Endodermal cell (in vitro differentiated cells): ENCODE measurements at regions not wholly inside any gene's neighbourhood (a gene's known extent, or its start where the extent isn't known, plus 50 kb on each side); places are given as distances from the start of the nearest gene placed in this dataset.

Experiments used
- DNase-seq: peaks from one replicate; pipeline ENCODE4 v3.0.0-alpha.2; 2017
- H3K27ac ChIP-seq: 2 replicates; pipeline ENCODE4 v1.5.1; 2013; ENCODE audit warnings: mild to moderate bottlenecking, low read depth, low read length, moderate library complexity
- H3K27me3 ChIP-seq: 2 replicates; pipeline ENCODE4 v1.6.1; 2013; ENCODE audit warnings: mild to moderate bottlenecking, low read length, moderate library complexity; ENCODE audit not compliant: insufficient read depth, control insufficient read depth, poor library complexity, severe bottlenecking
- H3K36me3 ChIP-seq: 2 replicates; pipeline ENCODE4 v1.7.0; 2013; ENCODE audit warnings: mild to moderate bottlenecking, low read length, moderate library complexity; ENCODE audit not compliant: control insufficient read depth, insufficient read depth
- H3K4me1 ChIP-seq: one replicate; pipeline ENCODE4 v1.7.0; 2013; ENCODE audit warnings: low read length; ENCODE audit not compliant: control insufficient read depth, insufficient read depth
- H3K4me3 ChIP-seq: 2 replicates; pipeline ENCODE4 v1.5.1; 2013; ENCODE audit warnings: mild to moderate bottlenecking, low read length, moderate library complexity
- H3K9ac ChIP-seq: 2 replicates; pipeline ENCODE4 v1.6.1; 2013; ENCODE audit warnings: mild to moderate bottlenecking, low read length, moderate library complexity; ENCODE audit not compliant: poor library complexity, severe bottlenecking; ENCODE audit errors: extremely low read depth
- H3K9me3 ChIP-seq: 2 replicates; pipeline ENCODE4 v1.6.1; 2013; ENCODE audit warnings: mild to moderate bottlenecking, low read length, moderate library complexity; ENCODE audit not compliant: control insufficient read depth
- H3K27ac Mint-ChIP-seq: 2 replicates; pipeline ENCODE4 v1.8.0; 2020; ENCODE audit warnings: mixed read lengths
- H3K27me3 Mint-ChIP-seq: 2 replicates; pipeline ENCODE4 v1.8.0; 2021; ENCODE audit warnings: mild to moderate bottlenecking, mixed read lengths; ENCODE audit not compliant: insufficient read depth
- H3K36me3 Mint-ChIP-seq: 2 replicates; pipeline ENCODE4 v1.8.0; 2020; ENCODE audit warnings: low read depth, mixed read lengths
- H3K4me1 Mint-ChIP-seq: 2 replicates; pipeline ENCODE4 v1.8.0; 2020; ENCODE audit warnings: mixed read lengths
- H3K4me3 Mint-ChIP-seq: 2 replicates; pipeline ENCODE4 v1.8.0; 2020; ENCODE audit warnings: mild to moderate bottlenecking, moderate library complexity, mixed read lengths
- H3K9me3 Mint-ChIP-seq: 2 replicates; pipeline ENCODE4 v1.8.0; 2020; ENCODE audit warnings: mild to moderate bottlenecking, mixed read lengths
- WGBS, 2 experiments: methylation state at CpG; one replicate each; pipeline versions ENCODE4 v1.1.5 to v1.1.7; 2013; ENCODE audit warnings: missing lambda C conversion rate in 2 of 2, mixed read lengths in 1 of 2; ENCODE audit not compliant: insufficient coverage in 1 of 2, insufficient read length in 1 of 2; 5-methylcytosine and 5-hydroxymethylcytosine counted together
- TF ChIP-seq, protein P1 (sequence below): fragments of 200-600 bp; sonication (generic); conservative IDR thresholded peaks from 2 replicates; pipeline ENCODE4 v1.5.0; 2021; ENCODE audit warnings: antibody characterized with exemption, mild to moderate bottlenecking

DNA sequence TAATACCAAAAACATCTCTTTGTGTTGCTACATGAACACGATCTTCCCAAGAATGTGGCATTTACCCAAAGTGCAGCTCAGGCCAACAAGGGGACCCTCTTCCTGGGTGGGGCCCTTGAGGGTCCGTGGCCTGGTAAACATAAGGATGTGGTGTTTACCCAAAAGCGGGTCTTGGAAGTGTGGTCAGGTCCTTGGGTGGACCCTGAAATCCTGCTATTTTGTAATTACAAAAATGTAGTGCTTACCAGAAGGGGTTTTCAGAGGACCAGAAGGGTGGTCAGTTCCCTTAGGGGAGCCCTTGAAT is 87.8 kb upstream of the PRDM11 start:
- H3K27me3 Mint-ChIP-seq, result peaks cover 3% of the 10 kb centered on the region
- H3K4me1 Mint-ChIP-seq, result no peaks in the 10 kb centered on the region
- Histone ChIP-seq H3K4me3 (no peak overlapping the region), H3K27me3 (no peaks in the 10 kb centered on the region), H3K9me3 (peaks cover 4% of the 10 kb centered on the region), H3K36me3 (no peaks in the 10 kb centered on the region), H3K4me1 (no peaks in the 10 kb centered on the region), H3K27ac (no peak overlapping the region), H3K9ac (no peak overlapping the region)
- H3K27ac Mint-ChIP-seq, result no peak overlapping the region
- TF ChIP-seq, protein P1, sequence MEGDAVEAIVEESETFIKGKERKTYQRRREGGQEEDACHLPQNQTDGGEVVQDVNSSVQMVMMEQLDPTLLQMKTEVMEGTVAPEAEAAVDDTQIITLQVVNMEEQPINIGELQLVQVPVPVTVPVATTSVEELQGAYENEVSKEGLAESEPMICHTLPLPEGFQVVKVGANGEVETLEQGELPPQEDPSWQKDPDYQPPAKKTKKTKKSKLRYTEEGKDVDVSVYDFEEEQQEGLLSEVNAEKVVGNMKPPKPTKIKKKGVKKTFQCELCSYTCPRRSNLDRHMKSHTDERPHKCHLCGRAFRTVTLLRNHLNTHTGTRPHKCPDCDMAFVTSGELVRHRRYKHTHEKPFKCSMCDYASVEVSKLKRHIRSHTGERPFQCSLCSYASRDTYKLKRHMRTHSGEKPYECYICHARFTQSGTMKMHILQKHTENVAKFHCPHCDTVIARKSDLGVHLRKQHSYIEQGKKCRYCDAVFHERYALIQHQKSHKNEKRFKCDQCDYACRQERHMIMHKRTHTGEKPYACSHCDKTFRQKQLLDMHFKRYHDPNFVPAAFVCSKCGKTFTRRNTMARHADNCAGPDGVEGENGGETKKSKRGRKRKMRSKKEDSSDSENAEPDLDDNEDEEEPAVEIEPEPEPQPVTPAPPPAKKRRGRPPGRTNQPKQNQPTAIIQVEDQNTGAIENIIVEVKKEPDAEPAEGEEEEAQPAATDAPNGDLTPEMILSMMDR, result no peak
- 68 to 100% methylated on average over 1 to 3 of the region's 3 CpGs for WGBS, 2 experiments
- peaks cover 5% of the 10 kb centered on the region for H3K9me3 Mint-ChIP-seq
- no peaks in the 10 kb centered on the region for H3K36me3 Mint-ChIP-seq
- H3K4me3 Mint-ChIP-seq, result no peak overlapping the region
- no peak for DNase-seq

DNA sequence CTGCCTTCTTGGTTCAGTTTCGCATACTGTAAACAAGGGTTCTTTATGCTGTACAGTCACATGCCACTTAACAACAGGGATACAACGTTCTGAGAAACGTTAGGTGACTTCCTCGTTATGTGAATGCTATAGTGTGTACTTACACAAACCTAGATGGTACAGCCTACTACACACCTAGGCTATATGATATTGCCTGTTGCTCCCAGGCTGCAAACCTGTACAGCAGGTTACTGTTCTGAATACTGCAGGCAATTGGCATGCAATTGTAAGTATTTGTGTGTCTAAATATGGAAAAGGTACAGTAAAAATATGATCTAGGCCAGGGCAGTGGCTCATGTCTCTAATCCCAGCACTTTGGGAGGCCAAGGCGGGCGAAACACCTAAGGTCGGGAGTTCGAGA is 85.7 kb upstream of the PRDM11 start:
- Mint-ChIP-seq H3K36me3 (no peaks in the 10 kb centered on the region), H3K4me3 (no peak overlapping the region), H3K9me3 (peaks cover 15% of the 10 kb centered on the region), H3K27me3 (peaks cover 6% of the 10 kb centered on the region), H3K27ac (no peak overlapping the region), H3K4me1 (no peaks in the 10 kb centered on the region)
- no peak overlapping the region for H3K27ac ChIP-seq
- H3K36me3 ChIP-seq, result no peaks in the 10 kb centered on the region
- TF ChIP-seq, protein P1, result no peak
- DNase-seq, result no peak
- no peaks in the 10 kb centered on the region for H3K27me3 ChIP-seq
- WGBS, 2 experiments, result 93 to 95% methylated on average over 4 to 8 of the region's 8 CpGs
- H3K9me3 ChIP-seq, result peaks cover 12% of the 10 kb centered on the region
- H3K9ac ChIP-seq, result no peak overlapping the region
- no peaks in the 10 kb centered on the region for H3K4me1 ChIP-seq
- no peak overlapping the region for H3K4me3 ChIP-seq

DNA sequence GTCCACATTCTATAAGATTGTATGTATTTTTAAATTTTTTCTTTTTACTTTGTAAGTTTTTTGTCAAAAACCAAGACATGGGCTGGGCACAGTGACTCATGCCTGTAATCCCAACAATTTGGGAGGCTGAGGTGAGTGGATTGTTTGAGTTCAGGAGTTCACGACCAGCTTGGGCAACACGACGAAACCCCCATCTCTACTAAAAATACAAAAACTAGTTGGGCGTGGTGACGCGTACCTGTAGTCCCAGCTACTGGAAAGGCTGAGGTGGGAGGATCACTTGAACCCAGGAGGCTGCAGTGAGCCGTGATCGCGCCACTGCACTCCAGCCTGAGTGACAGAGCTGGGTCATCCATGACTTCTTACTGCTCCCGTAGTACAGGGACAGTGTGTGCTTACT is 84.8 kb upstream of the PRDM11 start:
- Histone ChIP-seq H3K9ac (no peak overlapping the region), H3K4me1 (no peaks in the 10 kb centered on the region), H3K27ac (no peak overlapping the region), H3K9me3 (peaks cover 12% of the 10 kb centered on the region), H3K36me3 (no peaks in the 10 kb centered on the region), H3K4me3 (no peak overlapping the region), H3K27me3 (no peaks in the 10 kb centered on the region)
- Mint-ChIP-seq H3K36me3 (no peaks in the 10 kb centered on the region), H3K27ac (no peak overlapping the region), H3K4me1 (no peaks in the 10 kb centered on the region), H3K9me3 (peaks cover 18% of the 10 kb centered on the region), H3K27me3 (peaks cover 6% of the 10 kb centered on the region), H3K4me3 (no peak overlapping the region)
- 90 to 94% methylated on average over 7 of the region's 10 CpGs for WGBS, 2 experiments
- DNase-seq, result no peak
- TF ChIP-seq, protein P1, result no peak
